K562 (cell line): ENCODE measurements at regions not wholly inside any gene's neighbourhood (a gene's known extent, or its start where the extent isn't known, plus 50 kb on each side); places are given as distances from the start of the nearest gene placed in this dataset.

ENCODE experiments used
- ATAC-seq: fragments of 200-7000 bp; cut with Tn5 transposase; 3 replicates; pipeline ENCODE4 v1.9.1; 2020; ENCODE audit warnings: moderate library complexity
- BruUV-seq: library from RNA; stranded (reverse); fragments of 400-500 nt; replicated peaks from 2 replicates; lab custom pipeline; 2021; lab: Mats Ljungman, UMichigan
- CTCF ChIA-PET: fragments of 300-600 bp; formaldehyde crosslinking; extraction: SDS; loops from one replicate; lab custom pipeline; 2021; ENCODE audit warnings: low intra/inter-chr PET ratio; lab: Yijun Ruan, JAX
- POLR2A ChIA-PET: fragments of 300-600, 350-650 bp; sonication (Branson Sonifier 250); formaldehyde crosslinking; extraction: SDS; loops from one replicate; lab custom pipeline; 2021; ENCODE audit warnings: antibody characterized with exemption, inconsistent platforms; lab: Yijun Ruan, JAX
- DNase-seq, 4 experiments: peaks; one replicate each; pipeline versions ENCODE4 v3.0.0 to v3.0.0-alpha.2; 2011 to 2018; ENCODE audit warnings: low spot score in 3 of 4, mixed read lengths in 3 of 4; ENCODE audit errors: extremely low read depth in 1 of 4
- FAIRE-seq: peaks from 2 replicates; lab custom pipeline; 2011; peaks lifted over from hg19 to GRCh38; lab: Jason Lieb, UNC
- H2AFZ ChIP-seq: 2 replicates; pipeline ENCODE4 v1.6.0; 2011; ENCODE audit warnings: low read depth, low read length, control low read depth, inconsistent platforms
- H3K27ac ChIP-seq: fragments of 200-600 bp; 3 replicates; pipeline ENCODE4 v1.8.0; 2011; ENCODE audit warnings: low read depth, mild to moderate bottlenecking, control low read depth, inconsistent platforms, low read length, moderate library complexity, mixed read lengths; ENCODE audit errors: extremely low read depth
- H3K27me3 ChIP-seq, 2 experiments: fragments of 300-600 bp in 1 of 2; 2 replicates in 1 of 2; 3 replicates in 1 of 2; pipeline versions ENCODE4 v1.6.0 to v1.8.0; 2011; ENCODE audit warnings: inconsistent platforms in 2 of 2, low read length in 2 of 2, mild to moderate bottlenecking in 1 of 2, mixed read lengths in 1 of 2, moderate library complexity in 1 of 2; ENCODE audit not compliant: control insufficient read depth in 2 of 2, insufficient read depth in 2 of 2
- H3K36me3 ChIP-seq: fragments of 300-600 bp; 3 replicates; pipeline ENCODE4 v1.8.0; 2011; ENCODE audit warnings: mild to moderate bottlenecking, low read length, inconsistent platforms; ENCODE audit not compliant: control insufficient read depth, insufficient read depth
- H3K4me1 ChIP-seq, 2 experiments: fragments of 200-600 bp in 1 of 2; replicated peaks in 1 of 2; 2 replicates in 1 of 2; 3 replicates in 1 of 2; pipeline versions ENCODE4 v1.5.1 to v1.8.0; 2011; ENCODE audit warnings: inconsistent platforms in 2 of 2, low read length in 2 of 2, mild to moderate bottlenecking in 1 of 2, mixed read lengths in 1 of 2, moderate library complexity in 1 of 2; ENCODE audit not compliant: control insufficient read depth in 2 of 2, insufficient read depth in 2 of 2
- H3K4me2 ChIP-seq: 2 replicates; pipeline ENCODE4 v1.6.1; 2011; ENCODE audit warnings: low read length, control low read depth, inconsistent platforms, mixed read lengths; ENCODE audit not compliant: insufficient read depth
- H3K4me3 ChIP-seq: fragments of 200-600 bp; sonication (generic), shearing (Covaris generic); 2 replicates; pipeline ENCODE4 v1.5.1; 2016; ENCODE audit warnings: control low read depth, inconsistent platforms
- H3K79me2 ChIP-seq: fragments of 200-600 bp; 3 replicates; pipeline ENCODE4 v1.8.0; 2011; ENCODE audit warnings: low read length, inconsistent platforms; ENCODE audit not compliant: control insufficient read depth, insufficient read depth
- H3K9ac ChIP-seq, 2 experiments: 2 replicates each; pipeline versions ENCODE4 v1.6.0 to v1.6.1; 2011; ENCODE audit warnings: low read depth in 2 of 2, low read length in 2 of 2, control low read depth in 1 of 2, inconsistent platforms in 1 of 2, mild to moderate bottlenecking in 1 of 2, mixed read lengths in 1 of 2; ENCODE audit not compliant: insufficient read depth in 1 of 2
- H3K9me1 ChIP-seq: one replicate; pipeline ENCODE4 v1.6.0; 2011; ENCODE audit warnings: inconsistent platforms, mild to moderate bottlenecking, low read length, moderate library complexity; ENCODE audit not compliant: control insufficient read depth, insufficient read depth
- H3K9me3 ChIP-seq: replicated peaks from 2 replicates; pipeline ENCODE4 v1.5.1; 2011; ENCODE audit warnings: low read depth, low read length, inconsistent platforms; ENCODE audit not compliant: control insufficient read depth, insufficient read depth
- H4K20me1 ChIP-seq: replicated peaks from 2 replicates; pipeline ENCODE4 v1.6.1; 2011; ENCODE audit warnings: low read length, inconsistent platforms, mixed read lengths; ENCODE audit not compliant: control insufficient read depth, insufficient read depth
- ARID2 ChIP-seq: fragments of 450-650 bp; IDR thresholded peaks from 2 replicates; pipeline ENCODE4 v1.6.1; 2017; ENCODE audit warnings: antibody characterized with exemption, mild to moderate bottlenecking
- BRCA1 ChIP-seq, 2 experiments: fragments of 450-650 bp in 1 of 2; sonication (generic) in 1 of 2; formaldehyde crosslinking in 1 of 2; IDR thresholded peaks; 2 replicates each; pipeline versions ENCODE4 v1.5.0 to v1.6.1; 2017 to 2020; ENCODE audit warnings: mild to moderate bottlenecking in 1 of 2, missing genetic modification reagents in 1 of 2
- E2F3 ChIP-seq: fragments of 250-450 bp; sonication (Bioruptor Pico); IDR thresholded peaks from 2 replicates; pipeline ENCODE4 v1.4.0; 2020; ENCODE audit warnings: mild to moderate bottlenecking
- EGR1 ChIP-seq: fragments of 450-650 bp; conservative IDR thresholded peaks from 2 replicates; pipeline ENCODE4 v1.6.1; 2017; ENCODE audit warnings: mild to moderate bottlenecking
- FOXM1 ChIP-seq, 2 experiments: fragments of 450-650 bp in 1 of 2; sonication (generic) in 1 of 2; formaldehyde crosslinking in 1 of 2; IDR thresholded peaks; 2 replicates each; pipeline versions ENCODE4 v1.6.1 to v1.9.0; 2017 to 2022; ENCODE audit warnings: low read depth in 2 of 2, mild to moderate bottlenecking in 2 of 2, missing genetic modification reagents in 1 of 2, moderate library complexity in 1 of 2
- MEIS2 ChIP-seq: fragments of 450-650 bp; IDR thresholded peaks from 2 replicates; pipeline ENCODE4 v1.6.1; 2014; ENCODE audit warnings: mild to moderate bottlenecking; ENCODE audit not compliant: partially characterized antibody
- OTX1 ChIP-seq: fragments of 450-650 bp; formaldehyde crosslinking; IDR thresholded peaks from 2 replicates; pipeline ENCODE4 v1.4.0; 2022; ENCODE audit warnings: mild to moderate bottlenecking
- PKNOX1 ChIP-seq: fragments of 450-650 bp; IDR thresholded peaks from 2 replicates; pipeline ENCODE4 v1.6.1; 2016
- ZC3H8 ChIP-seq: fragments of 450-650 bp; IDR thresholded peaks from 2 replicates; pipeline ENCODE4 v1.6.1; 2017
- ZNF12 ChIP-seq: sonication (generic); formaldehyde crosslinking; IDR thresholded peaks from 2 replicates; pipeline ENCODE4 v1.4.0; 2020; ENCODE audit warnings: mild to moderate bottlenecking, missing genetic modification reagents
- WGBS: fragments of 100-300 bp; shearing (Covaris generic); methylation state at CpG from one replicate; pipeline ENCODE4 v1.1.6; 2016; ENCODE audit warnings: low coverage, mixed read lengths; ENCODE audit not compliant: insufficient coverage; ENCODE audit errors: missing lambda C conversion rate; 5-methylcytosine and 5-hydroxymethylcytosine counted together
- in situ Hi-C: fragments of 300-500 bp; cut with MboI; formaldehyde crosslinking; loops from 4 replicates; pipeline ENCODE4 v1.15.0; 2018; ENCODE audit warnings: inconsistent platforms, mixed read lengths
- intact Hi-C: fragments of 100-400 bp; cut with micrococcal nuclease; formaldehyde crosslinking; loops from 2 replicates; pipeline ENCODE4 v1.14.2; 2022
- TF ChIP-seq, protein P1 (sequence below), 2 experiments: IDR thresholded peaks in 1 of 2; conservative IDR thresholded peaks in 1 of 2; 2 replicates each; pipeline ENCODE4 v1.6.1; 2016; ENCODE audit warnings: low read depth in 2 of 2, mild to moderate bottlenecking in 1 of 2, missing compliant biosample characterization in 1 of 2, missing genetic modification characterization in 1 of 2, moderate library complexity in 1 of 2
- TF ChIP-seq, protein P2 (sequence below): fragments of 250-450 bp; sonication (Bioruptor Pico); IDR thresholded peaks from 2 replicates; pipeline ENCODE4 v1.5.0; 2021

DNA sequence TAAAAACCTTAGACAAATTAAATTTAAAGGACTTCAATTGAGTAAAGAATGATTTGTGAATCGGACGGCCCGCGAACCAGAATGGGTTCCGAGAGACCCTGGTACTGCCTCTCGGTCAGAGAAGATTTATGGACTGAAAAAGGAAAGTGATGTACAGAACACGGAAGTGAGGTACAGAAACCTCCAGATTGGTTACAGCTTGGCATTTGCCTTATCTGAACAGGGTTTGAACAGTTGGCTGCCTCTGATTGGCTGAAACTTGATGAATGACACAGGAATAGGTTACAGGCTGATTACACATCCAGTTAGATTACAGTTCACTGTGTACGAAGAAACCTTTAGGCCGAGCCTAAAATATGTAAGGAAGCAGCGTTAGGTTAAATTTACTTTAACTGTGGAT, 156.5 kb upstream of the EGFLAM start:
- no peak overlapping the region for H3K4me2 ChIP-seq
- ChIA-PET POLR2A (interaction anchor here (0.5 to 0.8 kb wide), 3 partner anchors 11 to 202 kb away, joined by 3 read pairs; no protein-coding TSS in a partner anchor), CTCF (no interaction called here)
- H3K4me3 ChIP-seq: no peak overlapping the region
- WGBS: 6% methylated on average over 10 of the region's 10 CpGs
- H4K20me1 ChIP-seq: no peaks in the 10 kb centered on the region
- peak in 1 of 4 experiments; percentile 7 for DNase-seq
- no peaks in the 10 kb centered on the region for H3K79me2 ChIP-seq
- H2AFZ ChIP-seq: no peak overlapping the region
- FAIRE-seq: no peak
- no TSS peak for BruUV-seq
- H3K36me3 ChIP-seq: no peaks in the 10 kb centered on the region
- H3K9me3 ChIP-seq: no peaks in the 10 kb centered on the region
- H3K9ac ChIP-seq: no peak overlapping the region
- peaks cover 0 to 4% of the 10 kb centered on the region in 2 experiments; a peak in 1 of 5 replicates for H3K27me3 ChIP-seq
- H3K4me1 ChIP-seq: no peaks in the 10 kb centered on the region
- no peaks in the 10 kb centered on the region for H3K9me1 ChIP-seq
- no peak for TF ChIP-seq BRCA1 (IDR thresholded peaks at IDR 0.05)
- no peak for TF ChIP-seq BRCA1 (CRISPR knock-in tag; IDR thresholded peaks at IDR 0.05)
- TF ChIP-seq MEIS2: peak; percentile 73
- no peak for TF ChIP-seq EGR1
- TF ChIP-seq OTX1 (CRISPR knock-in tag): no peak
- TF ChIP-seq, protein P1, sequence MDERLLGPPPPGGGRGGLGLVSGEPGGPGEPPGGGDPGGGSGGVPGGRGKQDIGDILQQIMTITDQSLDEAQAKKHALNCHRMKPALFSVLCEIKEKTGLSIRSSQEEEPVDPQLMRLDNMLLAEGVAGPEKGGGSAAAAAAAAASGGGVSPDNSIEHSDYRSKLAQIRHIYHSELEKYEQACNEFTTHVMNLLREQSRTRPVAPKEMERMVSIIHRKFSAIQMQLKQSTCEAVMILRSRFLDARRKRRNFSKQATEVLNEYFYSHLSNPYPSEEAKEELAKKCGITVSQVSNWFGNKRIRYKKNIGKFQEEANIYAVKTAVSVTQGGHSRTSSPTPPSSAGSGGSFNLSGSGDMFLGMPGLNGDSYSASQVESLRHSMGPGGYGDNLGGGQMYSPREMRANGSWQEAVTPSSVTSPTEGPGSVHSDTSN (CRISPR knock-in tag; IDR thresholded peaks at IDR 0.05; ENCODE audit: low read depth): no peak
- TF ChIP-seq, protein P1 (tag; conservative IDR thresholded peaks at IDR 0.05; ENCODE audit: low read depth): peak; percentile 26; the same call in 1 of the 2 replicates
- TF ChIP-seq E2F3: no peak
- TF ChIP-seq, protein P2, sequence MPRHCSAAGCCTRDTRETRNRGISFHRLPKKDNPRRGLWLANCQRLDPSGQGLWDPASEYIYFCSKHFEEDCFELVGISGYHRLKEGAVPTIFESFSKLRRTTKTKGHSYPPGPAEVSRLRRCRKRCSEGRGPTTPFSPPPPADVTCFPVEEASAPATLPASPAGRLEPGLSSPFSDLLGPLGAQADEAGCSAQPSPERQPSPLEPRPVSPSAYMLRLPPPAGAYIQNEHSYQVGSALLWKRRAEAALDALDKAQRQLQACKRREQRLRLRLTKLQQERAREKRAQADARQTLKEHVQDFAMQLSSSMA (CRISPR knock-in tag): no peak
- TF ChIP-seq ZNF12: no peak
- peak; percentile 67 for TF ChIP-seq FOXM1 (IDR thresholded peaks at IDR 0.05; ENCODE audit: low read depth)
- no peak for TF ChIP-seq FOXM1 (CRISPR knock-in tag; IDR thresholded peaks at IDR 0.05; ENCODE audit: low read depth)
- peak; percentile 93 for TF ChIP-seq PKNOX1
- TF ChIP-seq ZC3H8: no peak
- no peak for TF ChIP-seq ARID2
- in situ Hi-C loops (no loop called here), intact Hi-C loops (no loop called here)
- H3K27ac ChIP-seq: no peak overlapping the region
- peak; percentile 51 for ATAC-seq
